ENCODE measurements at regions not wholly inside any gene's neighbourhood (a gene's known extent, or its start where the extent isn't known, plus 50 kb on each side); places are given as distances from the start of the nearest gene placed in this dataset.

GRCh38 chr5:125289606-125290005, 543.2 kb upstream of the ZNF608 start:
- TF ChIP-seq TAF1 (IDR thresholded peaks at IDR 0.05; ENCODE audit: low read depth) = no peak

- no peak for TF ChIP-seq MAX (IDR thresholded peaks at IDR 0.05)
These were observed 544.5 kb upstream of the ZNF608 start for GRCh38 chr5:125290935-125291334.

GRCh38 chr5:125291447-125291846, 545.0 kb upstream of the ZNF608 start:
- TF ChIP-seq ZBTB7A (IDR thresholded peaks at IDR 0.05; ENCODE audit: low read depth) (no peak), USF1 (IDR thresholded peaks at IDR 0.05) (no peak), CEBPB (IDR thresholded peaks at IDR 0.05) (0 out of 2 replicates have a peak, but pooled peaks have one; percentile 9), CREB1 (IDR thresholded peaks at IDR 0.05; ENCODE audit: low read depth) (no peak)

- TF ChIP-seq TCF12 (IDR thresholded peaks at IDR 0.05; ENCODE audit: low read depth) (no peak), REST (IDR thresholded peaks at IDR 0.05; ENCODE audit: low read depth) (no peak), TAF1 (IDR thresholded peaks at IDR 0.05; ENCODE audit: low read depth) (no peak), EGR1 (IDR thresholded peaks at IDR 0.05) (no peak), CEBPB (IDR thresholded peaks at IDR 0.05) (no peak)
These were observed 546.8 kb upstream of the ZNF608 start for GRCh38 chr5:125293223-125293622.

- no peak for TF ChIP-seq MAX (IDR thresholded peaks at IDR 0.05)
- TF ChIP-seq TCF12 (IDR thresholded peaks at IDR 0.05; ENCODE audit: low read depth) = no peak
- no peak for TF ChIP-seq REST (IDR thresholded peaks at IDR 0.05; ENCODE audit: low read depth)
- no peak for TF ChIP-seq CEBPB (IDR thresholded peaks at IDR 0.05)
- no peak for TF ChIP-seq USF1 (IDR thresholded peaks at IDR 0.05)
- TF ChIP-seq CREB1 (IDR thresholded peaks at IDR 0.05; ENCODE audit: low read depth) = no peak
- TF ChIP-seq RAD21 (IDR thresholded peaks at IDR 0.05; ENCODE audit: low read depth) = no peak
- no peak for TF ChIP-seq ZBTB7A (IDR thresholded peaks at IDR 0.05; ENCODE audit: low read depth)
- TF ChIP-seq TAF1 (IDR thresholded peaks at IDR 0.05; ENCODE audit: low read depth) = no peak
- no peak for TF ChIP-seq YY1 (IDR thresholded peaks at IDR 0.05; ENCODE audit: low read depth)
- no peak for TF ChIP-seq EP300 (IDR thresholded peaks at IDR 0.05; ENCODE audit: borderline replicate concordance)
- TF ChIP-seq TEAD4 (IDR thresholded peaks at IDR 0.05) = no peak
- no peak for TF ChIP-seq NFIC (IDR thresholded peaks at IDR 0.05)
These were observed 547.3 kb upstream of the ZNF608 start for GRCh38 chr5:125293726-125294125.

- TF ChIP-seq ZBTB7A (IDR thresholded peaks at IDR 0.05; ENCODE audit: low read depth) (no peak), TEAD4 (IDR thresholded peaks at IDR 0.05) (no peak), NFIC (IDR thresholded peaks at IDR 0.05) (no peak), REST (IDR thresholded peaks at IDR 0.05; ENCODE audit: low read depth) (no peak), TCF12 (IDR thresholded peaks at IDR 0.05; ENCODE audit: low read depth) (no peak), CREB1 (IDR thresholded peaks at IDR 0.05; ENCODE audit: low read depth) (no peak), MAX (IDR thresholded peaks at IDR 0.05) (no peak), RAD21 (IDR thresholded peaks at IDR 0.05; ENCODE audit: low read depth) (no peak), TAF1 (IDR thresholded peaks at IDR 0.05; ENCODE audit: low read depth) (no peak)
These were observed 548.4 kb upstream of the ZNF608 start for GRCh38 chr5:125294844-125295243.
